ENCODE measurements at regions not wholly inside any gene's neighbourhood (a gene's known extent, or its start where the extent isn't known, plus 50 kb on each side); places are given as distances from the start of the nearest gene placed in this dataset.

GRCh38 chr2:7627583-7627982, 710.4 kb downstream of the RNF144A start:
- Histone ChIP-seq H3K9me3 (ENCODE audit: insufficient read depth, low read depth, low read length) (no peaks in the 10 kb centered on the region), H3F3A (ENCODE audit: low read depth) (no peaks in the 10 kb centered on the region), H3K4me2 (ENCODE audit: low read depth, low read length, poor library complexity, severe bottlenecking) (no peak overlapping the region), H4K20me1 (ENCODE audit: insufficient read depth, low read length, poor library complexity, severe bottlenecking) (no peaks in the 10 kb centered on the region), H3K9ac (ENCODE audit: low read depth, low read length, poor library complexity, severe bottlenecking) (no peak overlapping the region), H3K36me3 (ENCODE audit: insufficient read depth, low read length) (no peaks in the 10 kb centered on the region), H3K4me3 (ENCODE audit: low read length, poor library complexity, severe bottlenecking) (no peak overlapping the region), H3K4me1 (ENCODE audit: insufficient read depth, low read length, poor library complexity, severe bottlenecking) (peaks cover 4% of the 10 kb centered on the region), H3K27me3 (ENCODE audit: insufficient read depth, low read length, poor library complexity, severe bottlenecking) (no peaks in the 10 kb centered on the region), H3K79me2 (ENCODE audit: insufficient read depth, low read length) (no peaks in the 10 kb centered on the region), H3K9me2 (replicated peaks; ENCODE audit: low read depth, low read length) (no peaks in the 10 kb centered on the region), H2AFZ (ENCODE audit: low read length) (no peak overlapping the region)
- TF ChIP-seq CTCF (conservative IDR thresholded peaks at IDR 0.05; ENCODE audit: low read length), result no peak
- no peak for TF ChIP-seq EZH2phosphoT487 (IDR thresholded peaks at IDR 0.05; ENCODE audit: borderline replicate concordance)

- Histone ChIP-seq H3K4me2 (ENCODE audit: low read depth, low read length, poor library complexity, severe bottlenecking) (no peak overlapping the region), H3K4me3 (ENCODE audit: low read length, poor library complexity, severe bottlenecking) (no peak overlapping the region), H3K36me3 (ENCODE audit: insufficient read depth, low read length) (no peaks in the 10 kb centered on the region), H3K9me2 (replicated peaks; ENCODE audit: low read depth, low read length) (no peaks in the 10 kb centered on the region), H3K79me2 (ENCODE audit: insufficient read depth, low read length) (no peaks in the 10 kb centered on the region), H4K20me1 (ENCODE audit: insufficient read depth, low read length, poor library complexity, severe bottlenecking) (no peaks in the 10 kb centered on the region), H3K27me3 (ENCODE audit: insufficient read depth, low read length, poor library complexity, severe bottlenecking) (no peaks in the 10 kb centered on the region), H3K9me3 (ENCODE audit: insufficient read depth, low read depth, low read length) (no peaks in the 10 kb centered on the region), H3K4me1 (ENCODE audit: insufficient read depth, low read length, poor library complexity, severe bottlenecking) (no peaks in the 10 kb centered on the region), H3K9ac (ENCODE audit: low read depth, low read length, poor library complexity, severe bottlenecking) (no peak overlapping the region), H2AFZ (ENCODE audit: low read length) (no peak overlapping the region), H3F3A (ENCODE audit: low read depth) (no peaks in the 10 kb centered on the region)
- TF ChIP-seq EZH2phosphoT487 (IDR thresholded peaks at IDR 0.05; ENCODE audit: borderline replicate concordance) (no peak), CTCF (conservative IDR thresholded peaks at IDR 0.05; ENCODE audit: low read length) (no peak)
These were observed 715.2 kb downstream of the RNF144A start for GRCh38 chr2:7632420-7632819.

GRCh38 chr2:7633566-7634153, 716.4 kb downstream of the RNF144A start:
- Histone ChIP-seq H3F3A (ENCODE audit: low read depth) (no peaks in the 10 kb centered on the region), H3K27me3 (ENCODE audit: insufficient read depth, low read length, poor library complexity, severe bottlenecking) (no peaks in the 10 kb centered on the region), H3K9ac (ENCODE audit: low read depth, low read length, poor library complexity, severe bottlenecking) (no peak overlapping the region), H3K4me1 (ENCODE audit: insufficient read depth, low read length, poor library complexity, severe bottlenecking) (no peaks in the 10 kb centered on the region), H3K4me2 (ENCODE audit: low read depth, low read length, poor library complexity, severe bottlenecking) (no peak overlapping the region), H4K20me1 (ENCODE audit: insufficient read depth, low read length, poor library complexity, severe bottlenecking) (no peaks in the 10 kb centered on the region), H3K4me3 (ENCODE audit: low read length, poor library complexity, severe bottlenecking) (no peak overlapping the region), H3K36me3 (ENCODE audit: insufficient read depth, low read length) (no peaks in the 10 kb centered on the region), H3K9me2 (replicated peaks; ENCODE audit: low read depth, low read length) (no peaks in the 10 kb centered on the region), H3K79me2 (ENCODE audit: insufficient read depth, low read length) (no peaks in the 10 kb centered on the region), H3K9me3 (ENCODE audit: insufficient read depth, low read depth, low read length) (no peaks in the 10 kb centered on the region), H2AFZ (ENCODE audit: low read length) (no peak overlapping the region)
- no peak for TF ChIP-seq EZH2phosphoT487 (IDR thresholded peaks at IDR 0.05; ENCODE audit: borderline replicate concordance)
- TF ChIP-seq CTCF (conservative IDR thresholded peaks at IDR 0.05; ENCODE audit: low read length), result no peak

Measured in Loucy (cell line).